GM13977 (cell line): ENCODE measurements at regions not wholly inside any gene's neighbourhood (a gene's known extent, or its start where the extent isn't known, plus 50 kb on each side); places are given as distances from the start of the nearest gene placed in this dataset.

ENCODE experiments used
- DNase-seq: peaks from one replicate; pipeline ENCODE4 v3.0.0; 2012; ENCODE audit warnings: low spot score
- CTCF ChIP-seq: IDR thresholded peaks from 2 replicates; pipeline ENCODE4 v1.5.1; 2012; ENCODE audit warnings: mild to moderate bottlenecking, control low read depth; ENCODE audit not compliant: insufficient read depth; ENCODE audit errors: extremely low read depth, missing control alignments
- in situ Hi-C: fragments of 300-500 bp; cut with MboI; formaldehyde crosslinking; loops from one replicate; pipeline ENCODE4 v1.12.0; 2022; ENCODE audit warnings: low sequenced_read_pairs, low pct_unique_long_range_greater_than_20kb, mixed read lengths, inconsistent platforms; ENCODE audit not compliant: unreplicated experiment

GRCh38 chr3:72193771-72194430 lies 409.0 kb upstream of the PROK2 start:
- TF ChIP-seq CTCF, result no peak
- DNase-seq, result no peak
- in situ Hi-C loops, result no loop called here

GRCh38 chr3:72192572-72192971 lies 407.6 kb upstream of the PROK2 start:
- no peak for TF ChIP-seq CTCF
- DNase-seq, result no peak
- in situ Hi-C loops, result no loop called here

- no peak for DNase-seq
These were observed 406.4 kb upstream of the PROK2 start for GRCh38 chr3:72191209-72191960.

GRCh38 chr3:72190050-72190449 lies 405.1 kb upstream of the PROK2 start:
- no peak for TF ChIP-seq CTCF
- in situ Hi-C loops, result no loop called here
- no peak for DNase-seq

More at GRCh38 chr3:72191209-72191960, 406.4 kb upstream of the PROK2 start:
- no peak for TF ChIP-seq CTCF
- in situ Hi-C loops, result no loop called here

GRCh38 chr3:72189339-72189738 lies 404.4 kb upstream of the PROK2 start:
- no peak for TF ChIP-seq CTCF
- in situ Hi-C loops, result no loop called here
- DNase-seq, result no peak

GRCh38 chr3:72188536-72188935 lies 403.6 kb upstream of the PROK2 start:
- no peak for DNase-seq
- in situ Hi-C loops, result no loop called here
- TF ChIP-seq CTCF, result no peak
